HepG2 (cell line): ENCODE measurements at regions not wholly inside any gene's neighbourhood (a gene's known extent, or its start where the extent isn't known, plus 50 kb on each side); places are given as distances from the start of the nearest gene placed in this dataset.

Source experiments
- ATAC-seq: fragments of 200-7000 bp; cut with Tn5 transposase; 3 replicates; pipeline ENCODE4 v1.9.1; 2020; ENCODE audit warnings: mild to moderate bottlenecking, moderate library complexity
- BruUV-seq: library from RNA; stranded (reverse); fragments of 400-500 nt; replicated peaks from 2 replicates; lab custom pipeline; 2021; lab: Mats Ljungman, UMichigan
- CTCF ChIA-PET: fragments of 300-600 bp; formaldehyde crosslinking; extraction: SDS; loops from one replicate; lab custom pipeline; 2021; ENCODE audit warnings: low total read pairs, inconsistent platforms, low intra/inter-chr PET ratio; lab: Yijun Ruan, JAX
- POLR2A ChIA-PET: fragments of 350-600 bp; sonication (Branson Sonifier 250); formaldehyde crosslinking; loops from one replicate; lab custom pipeline; 2020; ENCODE audit warnings: antibody characterized with exemption, inconsistent platforms; lab: Yijun Ruan, JAX
- DNase-seq: peaks from one replicate; pipeline ENCODE4 v3.0.0-alpha.2; 2015; ENCODE audit warnings: low spot score
- FAIRE-seq: peaks from 3 replicates; lab custom pipeline; 2011; peaks lifted over from hg19 to GRCh38; lab: Jason Lieb, UNC
- H2AFZ ChIP-seq: one replicate; pipeline ENCODE4 v1.6.1; 2011; ENCODE audit warnings: low read length, inconsistent platforms
- H3K27ac ChIP-seq: fragments of 300-600 bp; 3 replicates; pipeline ENCODE4 v1.8.0; 2011; ENCODE audit warnings: mixed run types, mild to moderate bottlenecking, mixed read lengths, low read length, inconsistent platforms; ENCODE audit not compliant: insufficient read depth; ENCODE audit errors: extremely low read length
- H3K27me3 ChIP-seq, 2 experiments: fragments of 200-600 bp in 1 of 2; 2 replicates in 1 of 2; 3 replicates in 1 of 2; pipeline versions ENCODE4 v1.6.0 to v1.8.0; 2011; ENCODE audit warnings: low read length in 2 of 2, mild to moderate bottlenecking in 2 of 2, moderate library complexity in 2 of 2, inconsistent platforms in 1 of 2; ENCODE audit not compliant: insufficient read depth in 2 of 2, control insufficient read depth in 1 of 2
- H3K36me3 ChIP-seq, 2 experiments: fragments of 200-600 bp in 1 of 2; replicated peaks in 1 of 2; 2 replicates in 1 of 2; 3 replicates in 1 of 2; pipeline versions ENCODE4 v1.5.1 to v1.8.0; 2011; ENCODE audit warnings: low read length in 2 of 2, inconsistent platforms in 1 of 2; ENCODE audit not compliant: insufficient read depth in 2 of 2, control insufficient read depth in 1 of 2
- H3K4me1 ChIP-seq: 2 replicates; pipeline ENCODE4 v1.5.1; 2012; ENCODE audit warnings: low read length, inconsistent platforms; ENCODE audit not compliant: insufficient read depth
- H3K4me2 ChIP-seq: 2 replicates; pipeline ENCODE4 v1.6.0; 2011; ENCODE audit warnings: low read depth, low read length, inconsistent platforms
- H3K4me3 ChIP-seq, 3 experiments: fragments of 200-600 bp in 1 of 3; sonication (generic), shearing (Covaris generic) in 1 of 3; replicated peaks in 1 of 3; 2 replicates each; pipeline ENCODE4 v1.5.1; 2011 to 2016; ENCODE audit warnings: low read length in 3 of 3, inconsistent platforms in 2 of 3, low read depth in 2 of 3, mild to moderate bottlenecking in 2 of 3, control low read depth in 1 of 3, mixed read lengths in 1 of 3; ENCODE audit not compliant: insufficient read depth in 1 of 3
- H3K79me2 ChIP-seq: one replicate; pipeline ENCODE4 v1.6.1; 2011; ENCODE audit warnings: low read length, inconsistent platforms; ENCODE audit not compliant: insufficient read depth
- H3K9ac ChIP-seq: 2 replicates; pipeline ENCODE4 v1.6.0; 2011; ENCODE audit warnings: mild to moderate bottlenecking, low read depth, low read length, inconsistent platforms; ENCODE audit not compliant: insufficient read depth
- H3K9me3 ChIP-seq: 2 replicates; pipeline ENCODE4 v1.5.1; 2012; ENCODE audit warnings: mild to moderate bottlenecking, low read length
- H4K20me1 ChIP-seq: 2 replicates; pipeline ENCODE4 v1.6.0; 2011; ENCODE audit warnings: inconsistent platforms, mild to moderate bottlenecking, low read length, moderate library complexity; ENCODE audit not compliant: insufficient read depth
- ZNF10 ChIP-seq: sonication (generic); formaldehyde crosslinking; IDR thresholded peaks from 2 replicates; pipeline ENCODE4 v1.4.0; 2020; ENCODE audit warnings: mild to moderate bottlenecking, low read depth, missing genetic modification reagents, borderline replicate concordance
- ZNF136 ChIP-seq: sonication (generic); formaldehyde crosslinking; IDR thresholded peaks from 2 replicates; pipeline ENCODE4 v1.8.1; 2022; ENCODE audit warnings: low read depth, mild to moderate bottlenecking, moderate library complexity, missing genetic modification reagents
- ZNF276 ChIP-seq: sonication (generic); formaldehyde crosslinking; IDR thresholded peaks from 2 replicates; pipeline ENCODE4 v1.4.0; 2020; ENCODE audit warnings: mild to moderate bottlenecking, low read depth, missing genetic modification reagents
- ZNF33B ChIP-seq: sonication (generic); formaldehyde crosslinking; IDR thresholded peaks from 2 replicates; pipeline ENCODE4 v1.5.1; 2020; ENCODE audit warnings: mild to moderate bottlenecking, missing genetic modification reagents
- ZNF501 ChIP-seq: sonication (generic); formaldehyde crosslinking; IDR thresholded peaks from 2 replicates; pipeline ENCODE4 v1.5.1; 2020; ENCODE audit warnings: mild to moderate bottlenecking, moderate library complexity, missing genetic modification reagents
- ZNF747 ChIP-seq: sonication (generic); formaldehyde crosslinking; IDR thresholded peaks from 2 replicates; pipeline ENCODE4 v1.8.1; 2023; ENCODE audit warnings: missing genetic modification reagents, mild to moderate bottlenecking, borderline replicate concordance
- WGBS: methylation state at CpG from one replicate; pipeline ENCODE4 v1.1.6; 2017; ENCODE audit warnings: low lambda C conversion rate; 5-methylcytosine and 5-hydroxymethylcytosine counted together
- in situ Hi-C: cut with HindIII; loops from 2 replicates; pipeline ENCODE4 v1.10.0; 2017; ENCODE audit warnings: low pct_unique_long_range_greater_than_20kb; ENCODE audit not compliant: extremely low pct_ligation_motif_present
- intact Hi-C: fragments of 100-400 bp; cut with micrococcal nuclease; formaldehyde crosslinking; loops from one replicate; pipeline ENCODE4 v1.10.0; 2022; ENCODE audit not compliant: unreplicated experiment
- TF ChIP-seq, protein P1 (sequence below): sonication (generic); formaldehyde crosslinking; IDR thresholded peaks from 2 replicates; pipeline ENCODE4 v1.5.1; 2020; ENCODE audit warnings: mild to moderate bottlenecking, missing genetic modification reagents
- TF ChIP-seq, protein P2 (sequence below): sonication (generic); formaldehyde crosslinking; IDR thresholded peaks from 2 replicates; pipeline ENCODE4 v1.4.0; 2020; ENCODE audit warnings: missing genetic modification reagents; ENCODE audit errors: not compliant biosample characterization

GRCh38 chr2:16282511-16282910 lies 342.2 kb downstream of the MYCN start:
- Histone ChIP-seq H3K27ac (no peak overlapping the region), H3K9me3 (no peaks in the 10 kb centered on the region), H3K27me3 (peaks cover 1 to 4% of the 10 kb centered on the region in 2 experiments; a peak in 3 of 5 replicates), H3K79me2 (no peaks in the 10 kb centered on the region), H4K20me1 (no peaks in the 10 kb centered on the region), H3K4me1 (no peaks in the 10 kb centered on the region), H3K9ac (no peak overlapping the region), H3K4me2 (no peak overlapping the region), H3K4me3 (no peak overlapping the region), H2AFZ (no peak overlapping the region), H3K36me3 (no peaks in the 10 kb centered on the region; a peak in 1 of 5 replicates)
- ChIA-PET POLR2A (no interaction called here), CTCF (interaction anchor here (0.9 to 2.8 kb wide), 3 partner anchors 339 to 645 kb away, joined by 3 to 18 read pairs (median 6); partner anchors contain the start of gene MYCN)
- DNase-seq: no peak
- FAIRE-seq: no peak
- intact Hi-C loops (loop anchor here (1.0 to 5.0 kb wide), 3 partner anchors 210 to 343 kb away; no protein-coding TSS in a partner anchor), in situ Hi-C loops (loop anchor here (5.0 kb wide), 1 partner anchor 340 kb away; the partner anchor contains the start of gene MYCN)
- BruUV-seq: no TSS peak
- ATAC-seq: no peak
- TF ChIP-seq ZNF136 (CRISPR knock-in tag): no peak
- TF ChIP-seq, protein P1, sequence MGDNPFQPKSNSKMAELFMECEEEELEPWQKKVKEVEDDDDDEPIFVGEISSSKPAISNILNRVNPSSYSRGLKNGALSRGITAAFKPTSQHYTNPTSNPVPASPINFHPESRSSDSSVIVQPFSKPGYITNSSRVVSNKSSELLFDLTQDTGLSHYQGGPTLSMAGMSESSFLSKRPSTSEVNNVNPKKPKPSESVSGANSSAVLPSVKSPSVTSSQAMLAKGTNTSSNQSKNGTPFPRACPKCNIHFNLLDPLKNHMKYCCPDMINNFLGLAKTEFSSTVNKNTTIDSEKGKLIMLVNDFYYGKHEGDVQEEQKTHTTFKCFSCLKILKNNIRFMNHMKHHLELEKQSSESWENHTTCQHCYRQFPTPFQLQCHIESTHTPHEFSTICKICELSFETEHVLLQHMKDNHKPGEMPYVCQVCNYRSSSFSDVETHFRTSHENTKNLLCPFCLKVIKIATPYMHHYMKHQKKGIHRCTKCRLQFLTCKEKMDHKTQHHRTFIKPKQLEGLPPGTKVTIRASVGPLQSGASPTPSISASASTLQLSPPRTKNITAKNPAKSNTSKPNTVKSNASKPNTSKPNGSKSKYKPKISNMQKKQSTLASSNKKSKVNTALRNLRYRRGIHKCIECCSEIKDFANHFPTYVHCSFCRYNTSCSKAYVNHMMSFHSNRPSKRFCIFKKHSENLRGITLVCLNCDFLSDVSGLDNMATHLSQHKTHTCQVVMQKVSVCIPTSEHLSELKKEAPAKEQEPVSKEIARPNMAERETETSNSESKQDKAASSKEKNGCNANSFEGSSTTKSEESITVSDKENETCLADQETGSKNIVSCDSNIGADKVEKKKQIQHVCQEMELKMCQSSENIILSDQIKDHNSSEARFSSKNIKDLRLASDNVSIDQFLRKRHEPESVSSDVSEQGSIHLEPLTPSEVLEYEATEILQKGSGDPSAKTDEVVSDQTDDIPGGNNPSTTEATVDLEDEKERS (CRISPR knock-in tag): no peak
- TF ChIP-seq ZNF10 (CRISPR knock-in tag): no peak
- TF ChIP-seq ZNF276: no peak
- no peak for TF ChIP-seq ZNF501
- no peak for TF ChIP-seq ZNF33B (CRISPR knock-in tag)
- TF ChIP-seq ZNF747 (CRISPR knock-in tag): no peak
- TF ChIP-seq, protein P2, sequence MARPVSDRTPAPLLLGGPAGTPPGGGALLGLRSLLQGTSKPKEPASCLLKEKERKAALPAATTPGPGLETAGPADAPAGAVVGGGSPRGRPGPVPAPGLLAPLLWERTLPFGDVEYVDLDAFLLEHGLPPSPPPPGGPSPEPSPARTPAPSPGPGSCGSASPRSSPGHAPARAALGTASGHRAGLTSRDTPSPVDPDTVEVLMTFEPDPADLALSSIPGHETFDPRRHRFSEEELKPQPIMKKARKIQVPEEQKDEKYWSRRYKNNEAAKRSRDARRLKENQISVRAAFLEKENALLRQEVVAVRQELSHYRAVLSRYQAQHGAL (CRISPR knock-in tag): no peak
- 10% methylated on average over 2 of the region's 2 CpGs for WGBS
